ENCODE measurements at regions not wholly inside any gene's neighbourhood (a gene's known extent, or its start where the extent isn't known, plus 50 kb on each side); places are given as distances from the start of the nearest gene placed in this dataset.

DNA sequence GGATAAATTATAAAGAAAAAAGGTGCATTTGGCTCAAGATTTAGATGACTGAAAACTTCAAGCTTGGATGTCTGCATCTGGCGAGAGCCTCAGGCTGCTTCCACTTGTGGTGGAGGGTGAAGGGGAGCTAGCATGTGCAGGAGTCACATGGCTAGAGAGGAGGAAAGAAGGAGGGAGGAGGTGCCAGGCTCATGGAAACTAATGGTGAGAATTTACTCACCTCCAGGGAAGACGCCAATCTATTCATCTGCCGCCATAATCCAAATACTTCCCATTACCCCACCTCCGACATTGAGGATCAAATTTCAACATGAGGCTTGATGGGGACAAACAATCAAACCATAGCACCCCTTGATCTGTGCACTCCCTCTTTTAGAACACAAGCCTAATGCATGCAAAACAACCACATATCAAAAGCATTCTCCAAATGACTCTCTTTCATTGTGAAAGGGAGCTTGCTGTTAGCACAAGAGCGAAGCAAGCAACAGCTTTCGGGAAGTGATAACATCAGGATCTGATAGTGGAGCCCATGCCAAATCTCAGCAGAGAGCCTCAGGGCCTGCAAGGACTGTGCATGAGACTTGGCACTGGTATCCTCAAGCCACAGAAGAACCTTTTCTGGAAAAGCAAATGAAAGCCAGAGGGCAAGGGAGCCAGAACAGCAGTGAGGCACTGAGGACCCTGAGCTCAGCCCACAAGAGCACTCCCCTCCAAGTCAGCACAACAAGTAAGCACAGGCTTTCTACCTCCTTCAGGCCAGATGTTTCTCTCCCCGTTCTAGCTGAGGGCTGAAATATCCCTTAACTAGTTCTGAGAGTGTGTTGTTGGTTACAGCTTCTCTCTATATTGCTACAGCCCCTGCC, 50.2 kb upstream of the THBS1 start:
- Histone ChIP-seq H3K9ac (ENCODE audit: insufficient read depth, low read depth, low read length) (no peak overlapping the region), H3K79me2 (ENCODE audit: insufficient read depth, low read length) (no peaks in the 10 kb centered on the region), H3K4me1 (ENCODE audit: insufficient read depth, low read length) (no peaks in the 10 kb centered on the region), H3K4me3 (replicated peaks in 1 of 3; ENCODE audit: insufficient read depth in 1 of 3, low read depth in 2 of 3, low read length in 3 of 3) (no peak overlapping the region), H3K4me2 (ENCODE audit: low read depth, low read length) (no peak overlapping the region), H4K20me1 (ENCODE audit: insufficient read depth, low read length) (no peaks in the 10 kb centered on the region), H2AFZ (ENCODE audit: low read length) (no peak overlapping the region), H3K9me3 (ENCODE audit: low read length) (no peaks in the 10 kb centered on the region), H3K27ac (ENCODE audit: extremely low read length, insufficient read depth, low read length) (no peak overlapping the region), H3K36me3 (replicated peaks in 1 of 2; ENCODE audit: control insufficient read depth in 1 of 2, insufficient read depth in 2 of 2, low read length in 2 of 2) (no peaks in the 10 kb centered on the region), H3K27me3 (ENCODE audit: control insufficient read depth in 1 of 2, insufficient read depth in 2 of 2, low read length in 2 of 2) (0 out of 5 replicates have a peak, but pooled peaks cover 0 to 8% of the 10 kb centered on the region in 2 experiments)
- DNase-seq (ENCODE audit: low spot score) (no peak), FAIRE-seq (no peak), ATAC-seq (no peak)
- in situ Hi-C loops (cut with HindIII; ENCODE audit: extremely low pct_ligation_motif_present, low pct_unique_long_range_greater_than_20kb) (no loop called here), intact Hi-C loops (cut with micrococcal nuclease; ENCODE audit: unreplicated experiment) (no loop called here)
- no TSS peak for BruUV-seq (replicated peaks)
- ChIA-PET CTCF (ENCODE audit: low intra/inter-chr PET ratio, low total read pairs) (no interaction called here), POLR2A (no interaction called here)
- WGBS (ENCODE audit: low lambda C conversion rate), result 15% methylated on average over 7 of the region's 7 CpGs
- TF ChIP-seq EEA1 (CRISPR knock-in tag; IDR thresholded peaks at IDR 0.05; ENCODE audit: borderline replicate concordance), result no peak
- TF ChIP-seq ZNF383 (CRISPR knock-in tag; IDR thresholded peaks at IDR 0.05; ENCODE audit: borderline replicate concordance), result no peak
- TF ChIP-seq EP300 (IDR thresholded peaks at IDR 0.05; ENCODE audit: low read depth in 2 of 2, low read length in 2 of 2), result no peak
- no peak for TF ChIP-seq EP300 (CRISPR knock-in tag; IDR thresholded peaks at IDR 0.05; ENCODE audit: borderline replicate concordance)
- TF ChIP-seq SMARCC2 (IDR thresholded peaks at IDR 0.05), result no peak
- TF ChIP-seq SCMH1 (CRISPR knock-in tag; IDR thresholded peaks at IDR 0.05; ENCODE audit: borderline replicate concordance), result no peak
- no peak for TF ChIP-seq SMYD3 (CRISPR knock-in tag; IDR thresholded peaks at IDR 0.05)
- TF ChIP-seq NKX3-1 (CRISPR knock-in tag; IDR thresholded peaks at IDR 0.05), result no peak
- TF ChIP-seq, protein P1, sequence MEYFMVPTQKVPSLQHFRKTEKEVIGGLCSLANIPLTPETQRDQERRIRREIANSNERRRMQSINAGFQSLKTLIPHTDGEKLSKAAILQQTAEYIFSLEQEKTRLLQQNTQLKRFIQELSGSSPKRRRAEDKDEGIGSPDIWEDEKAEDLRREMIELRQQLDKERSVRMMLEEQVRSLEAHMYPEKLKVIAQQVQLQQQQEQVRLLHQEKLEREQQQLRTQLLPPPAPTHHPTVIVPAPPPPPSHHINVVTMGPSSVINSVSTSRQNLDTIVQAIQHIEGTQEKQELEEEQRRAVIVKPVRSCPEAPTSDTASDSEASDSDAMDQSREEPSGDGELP (IDR thresholded peaks at IDR 0.05; ENCODE audit: borderline replicate concordance, low read depth), result no peak
- TF ChIP-seq ZSCAN30 (CRISPR knock-in tag; IDR thresholded peaks at IDR 0.05), result no peak
- TF ChIP-seq KDM1A (CRISPR knock-in tag; IDR thresholded peaks at IDR 0.05), result no peak
- TF ChIP-seq ZNF672 (CRISPR knock-in tag; IDR thresholded peaks at IDR 0.05), result no peak
- TF ChIP-seq ZNF317 (CRISPR knock-in tag; IDR thresholded peaks at IDR 0.05), result no peak
- TF ChIP-seq, protein P2, sequence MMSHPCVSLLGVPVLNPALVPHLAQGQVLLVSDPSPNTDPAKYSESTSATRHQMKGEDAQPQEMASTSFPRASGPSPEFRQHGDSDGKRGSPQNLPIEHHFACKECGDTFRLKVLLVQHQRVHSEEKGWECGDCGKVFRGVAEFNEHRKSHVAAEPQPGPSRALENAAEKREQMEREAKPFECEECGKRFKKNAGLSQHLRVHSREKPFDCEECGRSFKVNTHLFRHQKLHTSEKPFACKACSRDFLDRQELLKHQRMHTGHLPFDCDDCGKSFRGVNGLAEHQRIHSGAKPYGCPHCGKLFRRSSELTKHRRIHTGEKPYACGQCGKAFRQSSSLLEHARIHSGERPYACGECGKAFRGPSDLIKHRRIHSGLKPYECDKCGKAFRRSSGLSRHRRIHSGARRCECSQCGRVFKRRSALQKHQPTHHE (CRISPR knock-in tag; IDR thresholded peaks at IDR 0.05; ENCODE audit: borderline replicate concordance), result no peak
- TF ChIP-seq SUZ12 (IDR thresholded peaks at IDR 0.05; ENCODE audit: low read depth, low read length), result no peak
